Renal cortical epithelial cell (primary cell): ENCODE measurements at regions not wholly inside any gene's neighbourhood (a gene's known extent, or its start where the extent isn't known, plus 50 kb on each side); places are given as distances from the start of the nearest gene placed in this dataset.
"Not testable (repeated sequence)": the region's sequence is repeated elsewhere in the genome, so short reads cannot be mapped to it uniquely, and the experiment has no call there.

ENCODE experiments used
- DNase-seq: peaks from one replicate; pipeline ENCODE4 v3.0.0-alpha.2; 2011; ENCODE audit warnings: low read depth

GRCh38 chr7:29701540-29701939 is 104.8 kb upstream of the WIPF3 start:
- not testable (repeated sequence) for DNase-seq

GRCh38 chr7:29703830-29704229 is 102.5 kb upstream of the WIPF3 start:
- DNase-seq, result not testable (repeated sequence)

GRCh38 chr7:29709002-29709401 is 97.3 kb upstream of the WIPF3 start:
- DNase-seq, result not testable (repeated sequence)

GRCh38 chr7:29723127-29723526 is 83.2 kb upstream of the WIPF3 start:
- DNase-seq, result peak; percentile 96

- DNase-seq, result no peak
Observed at GRCh38 chr7:29723599-29723998, 82.7 kb upstream of the WIPF3 start.

GRCh38 chr7:29729534-29730165 is 76.7 kb upstream of the WIPF3 start:
- not testable (repeated sequence) for DNase-seq

GRCh38 chr7:29734246-29734731 is 72.0 kb upstream of the WIPF3 start:
- no peak for DNase-seq

GRCh38 chr7:29747645-29748245 is 58.6 kb upstream of the WIPF3 start:
- DNase-seq, result peak; percentile 29

GRCh38 chr7:29748286-29749099 is 57.8 kb upstream of the WIPF3 start:
- peak; percentile 63 for DNase-seq

- DNase-seq, result no peak
Observed at GRCh38 chr7:29749701-29750321, 56.5 kb upstream of the WIPF3 start.

- peak; percentile 28 for DNase-seq
Observed at GRCh38 chr7:29750373-29750940, 55.9 kb upstream of the WIPF3 start.

GRCh38 chr7:29751012-29751411 is 55.3 kb upstream of the WIPF3 start:
- not testable (repeated sequence) for DNase-seq

- peak; percentile 78 for DNase-seq
Observed at GRCh38 chr7:29754874-29755490, 51.3 kb upstream of the WIPF3 start.
